CD14-positive monocyte (primary cell): ENCODE measurements at regions not wholly inside any gene's neighbourhood (a gene's known extent, or its start where the extent isn't known, plus 50 kb on each side); places are given as distances from the start of the nearest gene placed in this dataset.

Experiments
- DNase-seq, 3 donors: peaks; one replicate each; pipeline ENCODE4 v3.0.0-alpha.2; 2011 to 2022
- H2AFZ ChIP-seq: 2 replicates; pipeline ENCODE4 v1.6.0; 2012; ENCODE audit warnings: mild to moderate bottlenecking, low read depth, low read length, inconsistent platforms; ENCODE audit not compliant: insufficient read depth, poor library complexity, severe bottlenecking
- H3K27ac ChIP-seq, 2 donors: 1 replicate in 1 of 2; 2 replicates in 1 of 2; pipeline ENCODE4 v1.5.1; 2012 to 2013; ENCODE audit warnings: low read length in 2 of 2, control low read depth in 1 of 2, inconsistent platforms in 1 of 2, low read depth in 1 of 2, mild to moderate bottlenecking in 1 of 2
- H3K27me3 ChIP-seq, 2 donors: one replicate each; pipeline versions ENCODE4 v1.6.0 to v1.6.1; 2011 to 2013; ENCODE audit warnings: low read length in 2 of 2; ENCODE audit not compliant: control insufficient read depth in 2 of 2, insufficient read depth in 2 of 2
- H3K36me3 ChIP-seq, 2 donors: replicated peaks in 1 of 2; 1 replicate in 1 of 2; 2 replicates in 1 of 2; pipeline versions ENCODE4 v1.5.1 to v1.6.1; 2012 to 2013; ENCODE audit warnings: low read length in 2 of 2, control low read depth in 1 of 2, inconsistent platforms in 1 of 2, mild to moderate bottlenecking in 1 of 2; ENCODE audit not compliant: insufficient read depth in 2 of 2, control insufficient read depth in 1 of 2
- H3K4me1 ChIP-seq, 2 donors: 1 replicate in 1 of 2; 2 replicates in 1 of 2; pipeline versions ENCODE4 v1.5.1 to v1.6.1; 2012 to 2013; ENCODE audit warnings: low read length in 2 of 2, control low read depth in 1 of 2, inconsistent platforms in 1 of 2, mild to moderate bottlenecking in 1 of 2, moderate library complexity in 1 of 2; ENCODE audit not compliant: insufficient read depth in 2 of 2, control insufficient read depth in 1 of 2
- H3K4me2 ChIP-seq: replicated peaks from 2 replicates; pipeline ENCODE3; 2012; ENCODE audit warnings: low read length, moderate library complexity, mild to moderate bottlenecking; ENCODE audit not compliant: poor library complexity, severe bottlenecking; ENCODE audit errors: extremely low read depth
- H3K4me3 ChIP-seq, 3 experiments: fragments of 200-600 bp in 1 of 3; sonication (generic) in 1 of 3; replicated peaks in 1 of 3; 1 replicate in 2 of 3; 2 replicates in 1 of 3; pipeline ENCODE4 v1.5.1; 2011 to 2013; ENCODE audit warnings: low read length in 3 of 3, mild to moderate bottlenecking in 3 of 3, control low read depth in 2 of 3, low read depth in 2 of 3, inconsistent platforms in 1 of 3, moderate library complexity in 1 of 3
- H3K79me2 ChIP-seq: 2 replicates; pipeline ENCODE4 v1.6.0; 2012; ENCODE audit warnings: mild to moderate bottlenecking, control low read depth, inconsistent platforms, low read length, moderate library complexity; ENCODE audit not compliant: insufficient read depth
- H3K9ac ChIP-seq: 2 replicates; pipeline ENCODE4 v1.6.0; 2017; ENCODE audit warnings: low read length, mild to moderate bottlenecking; ENCODE audit not compliant: insufficient read depth, poor library complexity, severe bottlenecking
- H3K9me3 ChIP-seq, 2 donors: replicated peaks in 1 of 2; 1 replicate in 1 of 2; 2 replicates in 1 of 2; pipeline versions ENCODE4 v1.5.1 to v1.6.1; 2012 to 2013; ENCODE audit warnings: low read length in 2 of 2, control low read depth in 1 of 2; ENCODE audit not compliant: control insufficient read depth in 1 of 2, insufficient read depth in 1 of 2
- H4K20me1 ChIP-seq: 2 replicates; pipeline ENCODE4 v1.6.0; 2012; ENCODE audit warnings: mild to moderate bottlenecking, low read length, control low read depth, moderate library complexity; ENCODE audit not compliant: insufficient read depth
- H3K27ac Mint-ChIP-seq, 7 donors: one replicate each; pipeline ENCODE4 v1.8.0; 2020; ENCODE audit warnings: mild to moderate bottlenecking in 7 of 7, mixed read lengths in 7 of 7, moderate library complexity in 6 of 7, inconsistent platforms in 2 of 7
- H3K27me3 Mint-ChIP-seq, 3 donors: one replicate each; pipeline ENCODE4 v1.8.0; 2021 to 2022; ENCODE audit warnings: low read depth in 3 of 3, mild to moderate bottlenecking in 3 of 3, mixed read lengths in 3 of 3, moderate library complexity in 3 of 3, inconsistent platforms in 1 of 3
- H3K36me3 Mint-ChIP-seq, 2 donors: one replicate each; pipeline ENCODE4 v1.8.0; 2020; ENCODE audit warnings: mixed read lengths in 2 of 2, inconsistent platforms in 1 of 2, mild to moderate bottlenecking in 1 of 2
- H3K4me1 Mint-ChIP-seq: one replicate; pipeline ENCODE4 v1.8.0; 2020; ENCODE audit warnings: mild to moderate bottlenecking, mixed read lengths
- H3K4me3 Mint-ChIP-seq, 2 donors: one replicate each; pipeline ENCODE4 v1.8.0; 2020; ENCODE audit warnings: mild to moderate bottlenecking in 2 of 2, mixed read lengths in 2 of 2, moderate library complexity in 1 of 2
- H3K9me3 Mint-ChIP-seq, 7 donors: one replicate each; pipeline ENCODE4 v1.8.0; 2020 to 2022; ENCODE audit warnings: mixed read lengths in 7 of 7, mild to moderate bottlenecking in 6 of 7, moderate library complexity in 6 of 7, inconsistent platforms in 2 of 7
- WGBS: methylation state at CpG from one replicate; pipeline ENCODE4 v1.1.5; 2013; ENCODE audit warnings: missing lambda C conversion rate; ENCODE audit not compliant: insufficient coverage; 5-methylcytosine and 5-hydroxymethylcytosine counted together
- intact Hi-C, 2 donors: fragments of 100-400 bp; cut with micrococcal nuclease; formaldehyde crosslinking; loops; one replicate each; pipeline versions ENCODE4 v1.15.0 to v1.15.1; 2023
- TF ChIP-seq, protein P1 (sequence below): fragments of 200-600 bp; IDR thresholded peaks from one replicate; pipeline ENCODE4 v1.8.0; 2022; ENCODE audit warnings: antibody characterized with exemption, mild to moderate bottlenecking

DNA sequence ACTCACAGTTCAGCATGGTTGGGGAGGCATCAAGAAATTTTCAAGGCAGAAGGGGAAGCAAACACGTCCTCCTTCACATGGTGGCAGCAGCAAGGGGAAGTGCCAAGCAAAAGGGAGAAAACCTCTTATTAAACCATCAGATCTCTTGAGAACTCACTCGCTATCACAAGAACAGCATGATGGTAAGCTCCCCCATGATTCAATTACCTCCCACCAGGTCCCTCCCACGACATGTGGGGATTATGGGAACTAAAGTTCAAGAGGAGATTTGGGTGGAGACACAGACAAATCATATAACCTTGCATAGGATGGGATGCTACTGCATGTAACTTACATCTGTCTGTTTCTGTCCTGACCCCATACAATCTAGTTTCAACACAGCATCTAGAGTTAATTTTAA is 511.8 kb upstream of the ARX start:
- Histone ChIP-seq H3K4me1 (no peaks in the 10 kb centered on the region), H3K36me3 (no peaks in the 10 kb centered on the region), H3K4me2 (no peak overlapping the region), H3K4me3 (no peak overlapping the region), H3K9ac (no peak overlapping the region), H2AFZ (no peak overlapping the region), H4K20me1 (no peaks in the 10 kb centered on the region), H3K79me2 (no peaks in the 10 kb centered on the region), H3K27ac (no peak overlapping the region), H3K9me3 (no peaks in the 10 kb centered on the region), H3K27me3 (no peaks in the 10 kb centered on the region)
- TF ChIP-seq, protein P1, sequence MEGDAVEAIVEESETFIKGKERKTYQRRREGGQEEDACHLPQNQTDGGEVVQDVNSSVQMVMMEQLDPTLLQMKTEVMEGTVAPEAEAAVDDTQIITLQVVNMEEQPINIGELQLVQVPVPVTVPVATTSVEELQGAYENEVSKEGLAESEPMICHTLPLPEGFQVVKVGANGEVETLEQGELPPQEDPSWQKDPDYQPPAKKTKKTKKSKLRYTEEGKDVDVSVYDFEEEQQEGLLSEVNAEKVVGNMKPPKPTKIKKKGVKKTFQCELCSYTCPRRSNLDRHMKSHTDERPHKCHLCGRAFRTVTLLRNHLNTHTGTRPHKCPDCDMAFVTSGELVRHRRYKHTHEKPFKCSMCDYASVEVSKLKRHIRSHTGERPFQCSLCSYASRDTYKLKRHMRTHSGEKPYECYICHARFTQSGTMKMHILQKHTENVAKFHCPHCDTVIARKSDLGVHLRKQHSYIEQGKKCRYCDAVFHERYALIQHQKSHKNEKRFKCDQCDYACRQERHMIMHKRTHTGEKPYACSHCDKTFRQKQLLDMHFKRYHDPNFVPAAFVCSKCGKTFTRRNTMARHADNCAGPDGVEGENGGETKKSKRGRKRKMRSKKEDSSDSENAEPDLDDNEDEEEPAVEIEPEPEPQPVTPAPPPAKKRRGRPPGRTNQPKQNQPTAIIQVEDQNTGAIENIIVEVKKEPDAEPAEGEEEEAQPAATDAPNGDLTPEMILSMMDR, result no peak
- H3K27me3 Mint-ChIP-seq, result peaks cover 0 to 2% (median 0%) of the 10 kb centered on the region in 3 donors
- H3K4me3 Mint-ChIP-seq, result no peak overlapping the region
- intact Hi-C loops, result no loop called here
- H3K9me3 Mint-ChIP-seq, result peaks cover 0 to 1% (median 0%) of the 10 kb centered on the region in 7 donors
- H3K36me3 Mint-ChIP-seq, result no peaks in the 10 kb centered on the region
- WGBS, result no CpG with 5 or more reads among the region's 3 CpGs
- no peaks in the 10 kb centered on the region for H3K4me1 Mint-ChIP-seq
- H3K27ac Mint-ChIP-seq, result no peak overlapping the region
- no peak for DNase-seq

DNA sequence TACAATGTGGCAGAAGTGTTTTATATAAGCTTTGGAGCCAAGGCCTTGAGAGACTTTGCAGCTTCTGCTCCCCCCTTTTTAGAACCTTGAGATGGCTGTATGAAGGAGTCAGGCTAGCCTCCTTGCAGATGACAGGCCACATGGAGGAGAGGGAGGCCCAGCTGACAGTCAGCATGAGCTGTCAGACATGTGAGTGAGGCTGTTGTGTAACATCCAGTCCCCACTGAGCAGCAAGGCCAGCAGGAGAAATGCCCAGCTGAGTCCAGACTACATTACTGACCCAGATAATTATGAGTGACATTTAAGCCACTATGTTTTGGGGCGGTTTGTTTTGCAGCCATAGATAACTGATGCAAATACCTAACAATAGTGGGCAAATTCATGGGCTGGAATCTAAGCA is 515.3 kb upstream of the ARX start:
- H3K4me3 ChIP-seq, result no peak overlapping the region
- Mint-ChIP-seq H3K27me3 (peaks cover 0 to 2% (median 0%) of the 10 kb centered on the region in 3 donors), H3K4me3 (no peak overlapping the region), H3K27ac (no peak overlapping the region), H3K36me3 (no peaks in the 10 kb centered on the region), H3K9me3 (peaks cover 0 to 3% (median 2%) of the 10 kb centered on the region in 7 donors), H3K4me1 (no peaks in the 10 kb centered on the region)
- no peak overlapping the region for H3K27ac ChIP-seq
- no peaks in the 10 kb centered on the region for H4K20me1 ChIP-seq
- intact Hi-C loops, result no loop called here
- H3K9me3 ChIP-seq, result no peaks in the 10 kb centered on the region
- H2AFZ ChIP-seq, result no peak overlapping the region
- no peaks in the 10 kb centered on the region for H3K36me3 ChIP-seq
- TF ChIP-seq, protein P1, result no peak
- H3K79me2 ChIP-seq, result no peaks in the 10 kb centered on the region
- H3K9ac ChIP-seq, result no peak overlapping the region
- no peak for DNase-seq
- no CpG with 5 or more reads among the region's 1 CpG for WGBS
- H3K4me1 ChIP-seq, result no peaks in the 10 kb centered on the region
- no peaks in the 10 kb centered on the region for H3K27me3 ChIP-seq
- H3K4me2 ChIP-seq, result no peak overlapping the region
